Colonic mucosa (tissue), 4 donors: ENCODE measurements at regions not wholly inside any gene's neighbourhood (a gene's known extent, or its start where the extent isn't known, plus 50 kb on each side); places are given as distances from the start of the nearest gene placed in this dataset.
"Not testable (repeated sequence)": the region's sequence is repeated elsewhere in the genome, so short reads cannot be mapped to it uniquely, and the experiment has no call there.

Source experiments
- DNase-seq: peaks from one replicate; pipeline ENCODE4 v3.0.0-alpha.2; 2020
- H3K27ac ChIP-seq: fragments of 200-600 bp; one replicate; pipeline ENCODE4 v1.8.0; 2021
- H3K27me3 ChIP-seq: fragments of 200-600 bp; one replicate; pipeline ENCODE4 v1.8.0; 2021
- H3K36me3 ChIP-seq: fragments of 200-600 bp; one replicate; pipeline ENCODE4 v1.8.0; 2021
- H3K4me1 ChIP-seq: fragments of 200-600 bp; one replicate; pipeline ENCODE4 v1.8.0; 2021; ENCODE audit warnings: mild to moderate bottlenecking
- H3K4me3 ChIP-seq: fragments of 200-600 bp; one replicate; pipeline ENCODE4 v1.8.0; 2021
- H3K9ac ChIP-seq, 2 donors: one replicate each; pipeline ENCODE4 v1.7.0; 2013; ENCODE audit warnings: control low read depth in 2 of 2, low read depth in 2 of 2, low read length in 2 of 2
- H3K9me3 ChIP-seq: fragments of 200-600 bp; one replicate; pipeline ENCODE4 v1.8.0; 2021
- CTCF ChIP-seq: fragments of 200-600 bp; IDR thresholded peaks from one replicate; pipeline ENCODE4 v1.8.0; 2022; ENCODE audit warnings: antibody characterized with exemption, mild to moderate bottlenecking
- intact Hi-C: fragments of 100-400 bp; cut with DNase I; formaldehyde crosslinking; loops from one replicate; pipeline ENCODE4 v1.14.1; 2022
- donor health status: healthy.
- donor health status: DM: no; HTN: no; CAD: no.
- donor health status: DM: no; HTN: no; CAD: no.

DNA sequence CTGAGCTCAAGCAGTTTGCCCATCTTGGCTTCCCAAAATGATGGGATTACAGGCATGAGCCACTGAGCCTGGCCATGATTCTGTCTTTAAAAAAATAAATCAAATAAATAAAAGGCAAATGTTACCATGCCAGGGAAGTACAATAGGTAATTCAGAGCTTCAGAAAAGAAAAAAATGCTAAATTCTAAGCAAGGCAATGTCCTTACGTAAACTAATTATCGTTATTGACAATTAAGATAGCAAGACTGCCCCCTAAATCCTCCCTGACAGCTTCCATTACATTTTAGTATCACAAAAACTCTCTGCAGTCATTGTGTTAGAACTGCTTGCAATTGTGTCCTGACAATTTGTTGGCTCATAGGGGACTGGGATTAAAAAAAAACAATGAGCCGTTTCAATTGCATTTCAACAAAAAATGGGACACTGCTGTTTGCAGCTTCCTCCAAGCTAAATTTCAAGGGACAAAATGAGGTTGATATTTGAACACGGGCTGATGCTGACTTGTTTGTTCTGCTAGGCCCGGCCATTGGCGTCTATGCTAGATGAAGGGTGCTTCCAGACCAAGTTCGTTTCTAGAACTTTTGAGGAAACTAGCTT, 88.9 kb downstream of the MOGAT1 start:
- no peaks in the 10 kb centered on the region for H3K9me3 ChIP-seq
- H3K36me3 ChIP-seq = no peaks in the 10 kb centered on the region
- intact Hi-C loops = no loop called here
- no peak overlapping the region for H3K9ac ChIP-seq
- no peak overlapping the region for H3K4me3 ChIP-seq
- no peak for DNase-seq
- no peaks in the 10 kb centered on the region for H3K4me1 ChIP-seq
- no peaks in the 10 kb centered on the region for H3K27me3 ChIP-seq
- TF ChIP-seq CTCF = no peak
- H3K27ac ChIP-seq = no peak overlapping the region

DNA sequence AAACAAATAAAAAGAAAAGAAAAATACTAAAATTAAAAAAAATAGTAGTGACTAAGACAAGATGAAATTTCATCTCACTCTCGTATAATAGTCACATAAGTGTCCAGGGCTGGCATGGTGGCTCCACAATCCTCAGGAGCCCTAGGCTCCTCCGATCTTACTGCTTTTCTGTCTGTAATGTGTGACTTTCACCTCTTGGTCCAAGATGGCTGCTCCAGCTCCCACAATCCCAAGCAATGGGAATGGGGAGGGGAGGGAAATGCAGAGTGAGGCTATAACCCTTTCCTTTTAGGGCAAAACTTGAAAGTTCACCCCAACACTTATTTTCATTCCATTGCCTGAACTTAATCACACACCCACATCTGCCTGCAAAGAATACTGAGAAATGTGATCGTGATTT, 90.4 kb downstream of the MOGAT1 start:
- no peak for DNase-seq
- intact Hi-C loops = no loop called here
- no peaks in the 10 kb centered on the region for H3K27me3 ChIP-seq
- H3K9me3 ChIP-seq = no peaks in the 10 kb centered on the region
- TF ChIP-seq CTCF = no peak
- H3K9ac ChIP-seq = no peak overlapping the region
- no peak overlapping the region for H3K4me3 ChIP-seq
- H3K36me3 ChIP-seq = no peaks in the 10 kb centered on the region
- no peak overlapping the region for H3K27ac ChIP-seq
- no peaks in the 10 kb centered on the region for H3K4me1 ChIP-seq

GRCh38 chr2:222762342-222762741, 90.9 kb downstream of the MOGAT1 start:
- Histone ChIP-seq H3K9ac (no peak overlapping the region), H3K27me3 (no peaks in the 10 kb centered on the region), H3K36me3 (no peaks in the 10 kb centered on the region), H3K4me3 (no peak overlapping the region), H3K4me1 (no peaks in the 10 kb centered on the region), H3K9me3 (no peaks in the 10 kb centered on the region), H3K27ac (no peak overlapping the region)
- intact Hi-C loops = no loop called here
- TF ChIP-seq CTCF = no peak
- no peak for DNase-seq

GRCh38 chr2:222765883-222766282, 94.4 kb downstream of the MOGAT1 start:
- H3K36me3 ChIP-seq, DNase-seq, H3K27ac ChIP-seq, H3K9me3 ChIP-seq, H3K4me1 ChIP-seq, H3K9ac ChIP-seq, H3K27me3 ChIP-seq, H3K4me3 ChIP-seq, intact Hi-C loops: not testable (repeated sequence)

GRCh38 chr2:222768019-222768418, 92.8 kb upstream of the ACSL3 start:
- intact Hi-C loops, DNase-seq, H3K9ac ChIP-seq, H3K27ac ChIP-seq, H3K4me1 ChIP-seq, H3K27me3 ChIP-seq, H3K36me3 ChIP-seq, H3K9me3 ChIP-seq, H3K4me3 ChIP-seq: not testable (repeated sequence)

GRCh38 chr2:222769446-222769845, 91.4 kb upstream of the ACSL3 start:
- Histone ChIP-seq H3K9me3 (no peaks in the 10 kb centered on the region), H3K27me3 (no peaks in the 10 kb centered on the region), H3K9ac (no peak overlapping the region), H3K4me1 (no peaks in the 10 kb centered on the region), H3K4me3 (no peak overlapping the region), H3K36me3 (no peaks in the 10 kb centered on the region), H3K27ac (no peak overlapping the region)
- no peak for DNase-seq
- intact Hi-C loops = no loop called here
- no peak for TF ChIP-seq CTCF
